CD4-positive, alpha-beta T cell treated with Interleukin-15 for 1 hour (primary cell): ENCODE measurements at regions not wholly inside any gene's neighbourhood (a gene's known extent, or its start where the extent isn't known, plus 50 kb on each side); places are given as distances from the start of the nearest gene placed in this dataset.
"Not testable (repeated sequence)": the region's sequence is repeated elsewhere in the genome, so short reads cannot be mapped to it uniquely, and the experiment has no call there.

ENCODE experiments used
- DNase-seq: peaks from one replicate; pipeline ENCODE4 v3.0.0-alpha.2; 2020

- no peak for DNase-seq
Observed at GRCh38 chr11:127804747-127805400, 782.5 kb downstream of the ETS1 start.

- DNase-seq, result no peak
Observed at GRCh38 chr11:127803755-127804154, 783.6 kb downstream of the ETS1 start.

- no peak for DNase-seq
Observed at GRCh38 chr11:127800989-127801688, 786.2 kb downstream of the ETS1 start.

- DNase-seq, result no peak
Observed at GRCh38 chr11:127795326-127795725, 792.0 kb downstream of the ETS1 start.

- DNase-seq, result no peak
Observed at GRCh38 chr11:127791844-127792243, 791.3 kb upstream of the KIRREL3 start.

- no peak for DNase-seq
Observed at GRCh38 chr11:127790592-127790991, 790.0 kb upstream of the KIRREL3 start.

- DNase-seq, result no peak
Observed at GRCh38 chr11:127789927-127790326, 789.4 kb upstream of the KIRREL3 start.

GRCh38 chr11:127772938-127773337, 772.4 kb upstream of the KIRREL3 start:
- not testable (repeated sequence) for DNase-seq

GRCh38 chr11:127768931-127769330, 768.4 kb upstream of the KIRREL3 start:
- not testable (repeated sequence) for DNase-seq

GRCh38 chr11:127766734-127767133, 766.2 kb upstream of the KIRREL3 start:
- DNase-seq, result no peak

- no peak for DNase-seq
Observed at GRCh38 chr11:127738771-127739286, 738.3 kb upstream of the KIRREL3 start.

- no peak for DNase-seq
Observed at GRCh38 chr11:127737499-127737898, 736.9 kb upstream of the KIRREL3 start.

- no peak for DNase-seq
Observed at GRCh38 chr11:127733552-127733951, 733.0 kb upstream of the KIRREL3 start.

- no peak for DNase-seq
Observed at GRCh38 chr11:127726367-127726766, 725.8 kb upstream of the KIRREL3 start.

GRCh38 chr11:127723714-127724113, 723.1 kb upstream of the KIRREL3 start:
- no peak for DNase-seq

- DNase-seq, result no peak
Observed at GRCh38 chr11:127713226-127713625, 712.7 kb upstream of the KIRREL3 start.

GRCh38 chr11:127711748-127712147, 711.2 kb upstream of the KIRREL3 start:
- DNase-seq, result no peak

- no peak for DNase-seq
Observed at GRCh38 chr11:127710831-127711230, 710.3 kb upstream of the KIRREL3 start.

GRCh38 chr11:127709960-127710359, 709.4 kb upstream of the KIRREL3 start:
- no peak for DNase-seq

- DNase-seq, result no peak
Observed at GRCh38 chr11:127693686-127694085, 693.1 kb upstream of the KIRREL3 start.

GRCh38 chr11:127683321-127683720, 682.8 kb upstream of the KIRREL3 start:
- DNase-seq, result no peak

- DNase-seq, result no peak
Observed at GRCh38 chr11:127679816-127680545, 679.4 kb upstream of the KIRREL3 start.

- no peak for DNase-seq
Observed at GRCh38 chr11:127678631-127679030, 678.1 kb upstream of the KIRREL3 start.
